ENCODE measurements at regions not wholly inside any gene's neighbourhood (a gene's known extent, or its start where the extent isn't known, plus 50 kb on each side); places are given as distances from the start of the nearest gene placed in this dataset.

DNA sequence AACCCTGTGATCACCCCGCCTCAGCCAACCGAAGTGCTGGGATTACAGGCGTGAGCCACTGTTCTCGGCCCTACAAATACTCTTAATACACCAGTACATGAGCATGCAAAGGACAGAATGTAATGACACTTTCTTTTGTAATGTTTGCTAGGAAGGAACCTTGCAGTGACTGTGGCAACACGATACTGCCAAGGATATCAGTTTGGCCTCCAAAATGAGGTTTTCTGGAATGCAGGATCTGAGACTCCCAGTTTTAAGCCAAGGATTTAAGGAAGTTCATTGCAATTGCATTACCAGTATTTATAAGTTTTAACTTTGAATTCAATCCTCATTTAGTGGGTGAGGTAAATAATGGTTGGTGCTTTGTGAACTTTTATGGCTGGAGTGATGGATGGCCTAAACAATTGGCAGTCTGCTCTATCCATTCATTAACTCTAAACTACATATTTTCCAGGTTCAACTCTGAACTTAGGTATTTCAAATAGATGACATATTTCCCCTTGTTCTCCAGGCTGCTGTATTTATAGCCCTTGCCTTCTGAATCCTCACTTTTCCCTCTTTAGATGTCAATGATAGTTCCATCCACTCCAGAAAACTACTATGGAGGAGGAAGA lies 330.3 kb downstream of the C11orf87 start:
- no TSS peak for BruUV-seq (replicated peaks)
- H3K27me3 ChIP-seq (ENCODE audit: control insufficient read depth, insufficient read depth, low read length) = no peaks in the 10 kb centered on the region
- H3K27ac ChIP-seq (ENCODE audit: low read length) = no peak overlapping the region
- intact Hi-C loops (cut with micrococcal nuclease; ENCODE audit: unreplicated experiment) = no loop called here
- ATAC-seq (no peak), DNase-seq (ENCODE audit: low read depth, low spot score) (no peak)
- no peaks in the 10 kb centered on the region for H3K4me1 ChIP-seq (ENCODE audit: control insufficient read depth, insufficient read depth, low read length)
- in situ Hi-C loops (cut with HindIII; ENCODE audit: low pct_unique_long_range_greater_than_20kb, low sequenced_read_pairs) = no loop called here
- TF ChIP-seq POLR2AphosphoS5 (IDR thresholded peaks at IDR 0.05; ENCODE audit: low read depth, low read length) (no peak), SIN3A (IDR thresholded peaks at IDR 0.05; ENCODE audit: borderline replicate concordance, insufficient read depth, low read depth, low read length) (no peak), TCF7L2 (IDR thresholded peaks at IDR 0.05; ENCODE audit: low read depth, low read length) (no peak)
- TF ChIP-seq, protein P1, sequence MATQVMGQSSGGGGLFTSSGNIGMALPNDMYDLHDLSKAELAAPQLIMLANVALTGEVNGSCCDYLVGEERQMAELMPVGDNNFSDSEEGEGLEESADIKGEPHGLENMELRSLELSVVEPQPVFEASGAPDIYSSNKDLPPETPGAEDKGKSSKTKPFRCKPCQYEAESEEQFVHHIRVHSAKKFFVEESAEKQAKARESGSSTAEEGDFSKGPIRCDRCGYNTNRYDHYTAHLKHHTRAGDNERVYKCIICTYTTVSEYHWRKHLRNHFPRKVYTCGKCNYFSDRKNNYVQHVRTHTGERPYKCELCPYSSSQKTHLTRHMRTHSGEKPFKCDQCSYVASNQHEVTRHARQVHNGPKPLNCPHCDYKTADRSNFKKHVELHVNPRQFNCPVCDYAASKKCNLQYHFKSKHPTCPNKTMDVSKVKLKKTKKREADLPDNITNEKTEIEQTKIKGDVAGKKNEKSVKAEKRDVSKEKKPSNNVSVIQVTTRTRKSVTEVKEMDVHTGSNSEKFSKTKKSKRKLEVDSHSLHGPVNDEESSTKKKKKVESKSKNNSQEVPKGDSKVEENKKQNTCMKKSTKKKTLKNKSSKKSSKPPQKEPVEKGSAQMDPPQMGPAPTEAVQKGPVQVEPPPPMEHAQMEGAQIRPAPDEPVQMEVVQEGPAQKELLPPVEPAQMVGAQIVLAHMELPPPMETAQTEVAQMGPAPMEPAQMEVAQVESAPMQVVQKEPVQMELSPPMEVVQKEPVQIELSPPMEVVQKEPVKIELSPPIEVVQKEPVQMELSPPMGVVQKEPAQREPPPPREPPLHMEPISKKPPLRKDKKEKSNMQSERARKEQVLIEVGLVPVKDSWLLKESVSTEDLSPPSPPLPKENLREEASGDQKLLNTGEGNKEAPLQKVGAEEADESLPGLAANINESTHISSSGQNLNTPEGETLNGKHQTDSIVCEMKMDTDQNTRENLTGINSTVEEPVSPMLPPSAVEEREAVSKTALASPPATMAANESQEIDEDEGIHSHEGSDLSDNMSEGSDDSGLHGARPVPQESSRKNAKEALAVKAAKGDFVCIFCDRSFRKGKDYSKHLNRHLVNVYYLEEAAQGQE (IDR thresholded peaks at IDR 0.05; ENCODE audit: insufficient read depth in 1 of 2, low read depth in 2 of 2, low read length in 1 of 2) = no peak
- TF ChIP-seq, protein P2, sequence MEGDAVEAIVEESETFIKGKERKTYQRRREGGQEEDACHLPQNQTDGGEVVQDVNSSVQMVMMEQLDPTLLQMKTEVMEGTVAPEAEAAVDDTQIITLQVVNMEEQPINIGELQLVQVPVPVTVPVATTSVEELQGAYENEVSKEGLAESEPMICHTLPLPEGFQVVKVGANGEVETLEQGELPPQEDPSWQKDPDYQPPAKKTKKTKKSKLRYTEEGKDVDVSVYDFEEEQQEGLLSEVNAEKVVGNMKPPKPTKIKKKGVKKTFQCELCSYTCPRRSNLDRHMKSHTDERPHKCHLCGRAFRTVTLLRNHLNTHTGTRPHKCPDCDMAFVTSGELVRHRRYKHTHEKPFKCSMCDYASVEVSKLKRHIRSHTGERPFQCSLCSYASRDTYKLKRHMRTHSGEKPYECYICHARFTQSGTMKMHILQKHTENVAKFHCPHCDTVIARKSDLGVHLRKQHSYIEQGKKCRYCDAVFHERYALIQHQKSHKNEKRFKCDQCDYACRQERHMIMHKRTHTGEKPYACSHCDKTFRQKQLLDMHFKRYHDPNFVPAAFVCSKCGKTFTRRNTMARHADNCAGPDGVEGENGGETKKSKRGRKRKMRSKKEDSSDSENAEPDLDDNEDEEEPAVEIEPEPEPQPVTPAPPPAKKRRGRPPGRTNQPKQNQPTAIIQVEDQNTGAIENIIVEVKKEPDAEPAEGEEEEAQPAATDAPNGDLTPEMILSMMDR (IDR thresholded peaks at IDR 0.05) = no peak
- ChIA-PET POLR2A (no interaction called here), CTCF (no interaction called here)
- no peak overlapping the region for H3K4me3 ChIP-seq (ENCODE audit: low read depth in 2 of 2, low read length in 2 of 2)
- H3K9me3 ChIP-seq (ENCODE audit: control insufficient read depth, insufficient read depth, low read depth, low read length) = no peaks in the 10 kb centered on the region
- H3K36me3 ChIP-seq (ENCODE audit: control insufficient read depth, insufficient read depth, low read length) = no peaks in the 10 kb centered on the region

DNA sequence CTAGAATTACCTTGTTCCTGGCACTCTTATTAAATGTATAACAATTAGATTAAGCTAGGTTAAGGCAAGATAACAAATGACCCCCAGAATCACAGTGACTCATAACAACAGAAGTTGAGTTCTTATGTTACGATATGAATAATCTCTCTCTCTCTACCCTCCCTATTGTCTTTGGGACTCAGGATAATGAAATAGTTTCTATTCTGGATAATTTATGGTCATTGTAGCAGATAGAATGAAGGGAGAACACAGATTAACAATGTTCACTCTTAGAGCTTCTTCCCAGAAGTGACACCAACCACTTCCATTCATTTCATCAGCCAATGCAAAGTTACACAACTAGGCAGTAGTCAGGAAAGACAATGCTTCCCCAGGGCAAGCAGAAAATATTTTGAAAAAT lies 334.5 kb downstream of the C11orf87 start:
- DNase-seq (ENCODE audit: low read depth, low spot score) (no peak), ATAC-seq (no peak)
- in situ Hi-C loops (cut with HindIII; ENCODE audit: low pct_unique_long_range_greater_than_20kb, low sequenced_read_pairs) = no loop called here
- H3K4me1 ChIP-seq (ENCODE audit: control insufficient read depth, insufficient read depth, low read length) = no peaks in the 10 kb centered on the region
- H3K36me3 ChIP-seq (ENCODE audit: control insufficient read depth, insufficient read depth, low read length) = no peaks in the 10 kb centered on the region
- ChIA-PET CTCF (no interaction called here), POLR2A (no interaction called here)
- no peaks in the 10 kb centered on the region for H3K27me3 ChIP-seq (ENCODE audit: control insufficient read depth, insufficient read depth, low read length)
- no TSS peak for BruUV-seq (replicated peaks)
- intact Hi-C loops (cut with micrococcal nuclease; ENCODE audit: unreplicated experiment) = no loop called here
- H3K27ac ChIP-seq (ENCODE audit: low read length) = no peak overlapping the region
- TF ChIP-seq SIN3A (IDR thresholded peaks at IDR 0.05; ENCODE audit: borderline replicate concordance, insufficient read depth, low read depth, low read length) (no peak), TCF7L2 (IDR thresholded peaks at IDR 0.05; ENCODE audit: low read depth, low read length) (no peak), POLR2AphosphoS5 (IDR thresholded peaks at IDR 0.05; ENCODE audit: low read depth, low read length) (no peak)
- TF ChIP-seq, protein P1 (IDR thresholded peaks at IDR 0.05; ENCODE audit: insufficient read depth in 1 of 2, low read depth in 2 of 2, low read length in 1 of 2) = no peak
- TF ChIP-seq, protein P2 (IDR thresholded peaks at IDR 0.05) = no peak
- no peaks in the 10 kb centered on the region for H3K9me3 ChIP-seq (ENCODE audit: control insufficient read depth, insufficient read depth, low read depth, low read length)
- no peak overlapping the region for H3K4me3 ChIP-seq (ENCODE audit: low read depth in 2 of 2, low read length in 2 of 2)

Measured in Panc1 (cell line).